ENCODE measurements at regions not wholly inside any gene's neighbourhood (a gene's known extent, or its start where the extent isn't known, plus 50 kb on each side); places are given as distances from the start of the nearest gene placed in this dataset.

- TF ChIP-seq POLR2AphosphoS5 (IDR thresholded peaks at IDR 0.05; ENCODE audit: low read depth) (no peak), CTCF (IDR thresholded peaks at IDR 0.05; ENCODE audit: insufficient read depth, low read length) (no peak)
Observed at GRCh38 chr2:34105006-34105767, 506.1 kb upstream of the FAM98A start.

Data from HL-60 (cell line).